Activated naive CD4-positive, alpha-beta T cell treated with anti-CD3 and anti-CD28 coated beads, Interleukin-2, amount 10 ng/mL, durations not matched to agents 7 days and 5 days (primary cell): ENCODE measurements at regions not wholly inside any gene's neighbourhood (a gene's known extent, or its start where the extent isn't known, plus 50 kb on each side); places are given as distances from the start of the nearest gene placed in this dataset.

Experiments used
- CTCF ChIA-PET: fragments of 350-600 bp; sonication (Branson Sonifier 250); formaldehyde crosslinking; loops from one replicate; lab custom pipeline; 2021; ENCODE audit warnings: antibody characterized with exemption; lab: Charles Lee
- DNase-seq: peaks from one replicate; pipeline ENCODE4 v3.0.0-alpha.2; 2020
- H3K27ac Mint-ChIP-seq: one replicate; pipeline ENCODE4 v1.8.0; 2021; ENCODE audit warnings: mild to moderate bottlenecking, moderate library complexity, mixed read lengths
- H3K27me3 Mint-ChIP-seq: one replicate; pipeline ENCODE4 v1.8.0; 2021; ENCODE audit warnings: mild to moderate bottlenecking, mixed read lengths
- H3K36me3 Mint-ChIP-seq: one replicate; pipeline ENCODE4 v1.8.0; 2021; ENCODE audit warnings: mixed read lengths
- H3K4me1 Mint-ChIP-seq: one replicate; pipeline ENCODE4 v1.8.0; 2021; ENCODE audit warnings: mixed read lengths
- H3K4me3 Mint-ChIP-seq: one replicate; pipeline ENCODE4 v1.8.0; 2021; ENCODE audit warnings: mild to moderate bottlenecking, moderate library complexity, mixed read lengths
- H3K9me3 Mint-ChIP-seq: one replicate; pipeline ENCODE4 v1.8.0; 2021; ENCODE audit warnings: mixed read lengths

- H3K9me3 Mint-ChIP-seq = no peaks in the 10 kb centered on the region
- DNase-seq = no peak
- CTCF ChIA-PET = no interaction called here
- no peaks in the 10 kb centered on the region for H3K36me3 Mint-ChIP-seq
- no peaks in the 10 kb centered on the region for H3K4me1 Mint-ChIP-seq
- no peak overlapping the region for H3K4me3 Mint-ChIP-seq
- peaks cover 9% of the 10 kb centered on the region for H3K27me3 Mint-ChIP-seq
- no peak overlapping the region for H3K27ac Mint-ChIP-seq
These were observed 188.4 kb downstream of the ABHD5 start for GRCh38 chr3:43879166-43879565.

GRCh38 chr3:43882976-43883680, 192.4 kb downstream of the ABHD5 start:
- H3K4me1 Mint-ChIP-seq = no peaks in the 10 kb centered on the region
- H3K9me3 Mint-ChIP-seq = no peaks in the 10 kb centered on the region
- H3K27ac Mint-ChIP-seq = no peak overlapping the region
- no peak for DNase-seq
- CTCF ChIA-PET = no interaction called here
- no peak overlapping the region for H3K4me3 Mint-ChIP-seq
- H3K27me3 Mint-ChIP-seq = peaks cover 13% of the 10 kb centered on the region
- no peaks in the 10 kb centered on the region for H3K36me3 Mint-ChIP-seq

- H3K4me1 Mint-ChIP-seq = no peaks in the 10 kb centered on the region
- H3K4me3 Mint-ChIP-seq = no peak overlapping the region
- CTCF ChIA-PET = no interaction called here
- H3K36me3 Mint-ChIP-seq = no peaks in the 10 kb centered on the region
- no peak for DNase-seq
- no peaks in the 10 kb centered on the region for H3K9me3 Mint-ChIP-seq
- H3K27me3 Mint-ChIP-seq = peaks cover 13% of the 10 kb centered on the region
- H3K27ac Mint-ChIP-seq = no peak overlapping the region
These were observed 193.1 kb downstream of the ABHD5 start for GRCh38 chr3:43883729-43884396.

GRCh38 chr3:43884581-43884980, 193.8 kb downstream of the ABHD5 start:
- Mint-ChIP-seq H3K4me1 (no peaks in the 10 kb centered on the region), H3K27ac (no peak overlapping the region), H3K36me3 (no peaks in the 10 kb centered on the region), H3K4me3 (no peak overlapping the region), H3K9me3 (no peaks in the 10 kb centered on the region), H3K27me3 (peaks cover 10% of the 10 kb centered on the region)
- DNase-seq = no peak
- CTCF ChIA-PET = no interaction called here

- H3K36me3 Mint-ChIP-seq = no peaks in the 10 kb centered on the region
- H3K4me3 Mint-ChIP-seq = no peak overlapping the region
- no peak overlapping the region for H3K27ac Mint-ChIP-seq
- no peaks in the 10 kb centered on the region for H3K9me3 Mint-ChIP-seq
- H3K27me3 Mint-ChIP-seq = peaks cover 21% of the 10 kb centered on the region
- CTCF ChIA-PET = no interaction called here
- no peaks in the 10 kb centered on the region for H3K4me1 Mint-ChIP-seq
- no peak for DNase-seq
These were observed 195.3 kb downstream of the ABHD5 start for GRCh38 chr3:43885908-43886618.

- no peaks in the 10 kb centered on the region for H3K36me3 Mint-ChIP-seq
These were observed 201.3 kb downstream of the ABHD5 start for GRCh38 chr3:43892061-43892460.

GRCh38 chr3:43892526-43892925, 201.8 kb downstream of the ABHD5 start:
- no peak overlapping the region for H3K4me3 Mint-ChIP-seq
- H3K27me3 Mint-ChIP-seq = peaks cover 64% of the 10 kb centered on the region
- H3K27ac Mint-ChIP-seq = no peak overlapping the region
- DNase-seq = no peak
- H3K9me3 Mint-ChIP-seq = no peaks in the 10 kb centered on the region
- CTCF ChIA-PET = interaction anchor here (0.6 kb wide), 1 partner anchor 104 kb away, joined by 3 read pairs; no protein-coding TSS in a partner anchor
- H3K4me1 Mint-ChIP-seq = peaks cover 12% of the 10 kb centered on the region
- no peaks in the 10 kb centered on the region for H3K36me3 Mint-ChIP-seq

More at GRCh38 chr3:43892061-43892460, 201.3 kb downstream of the ABHD5 start:
- Mint-ChIP-seq H3K4me3 (no peak overlapping the region), H3K27me3 (peaks cover 65% of the 10 kb centered on the region), H3K4me1 (peaks cover 12% of the 10 kb centered on the region), H3K9me3 (no peaks in the 10 kb centered on the region), H3K27ac (no peak overlapping the region)
- CTCF ChIA-PET = interaction anchor here (0.6 kb wide), 1 partner anchor 105 kb away, joined by 3 read pairs; no protein-coding TSS in a partner anchor
- DNase-seq = no peak

- peaks cover 12% of the 10 kb centered on the region for H3K4me1 Mint-ChIP-seq
- CTCF ChIA-PET = no interaction called here
- no peaks in the 10 kb centered on the region for H3K36me3 Mint-ChIP-seq
- H3K4me3 Mint-ChIP-seq = peak overlapping the region; percentile 65
- no peaks in the 10 kb centered on the region for H3K9me3 Mint-ChIP-seq
- no peak for DNase-seq
- peaks cover 72% of the 10 kb centered on the region for H3K27me3 Mint-ChIP-seq
- H3K27ac Mint-ChIP-seq = no peak overlapping the region
These were observed 203.0 kb downstream of the ABHD5 start for GRCh38 chr3:43893727-43894126.

GRCh38 chr3:43894176-43895049, 203.7 kb downstream of the ABHD5 start:
- H3K27me3 Mint-ChIP-seq = peaks cover 75% of the 10 kb centered on the region
- H3K4me3 Mint-ChIP-seq = peak overlapping the region; percentile 65
- peaks cover 12% of the 10 kb centered on the region for H3K4me1 Mint-ChIP-seq
- CTCF ChIA-PET = interaction anchor here (0.8 kb wide), 1 partner anchor 526 kb away, joined by 3 read pairs; no protein-coding TSS in a partner anchor
- H3K27ac Mint-ChIP-seq = no peak overlapping the region
- H3K9me3 Mint-ChIP-seq = no peaks in the 10 kb centered on the region
- no peaks in the 10 kb centered on the region for H3K36me3 Mint-ChIP-seq
- peak; percentile 43 for DNase-seq

GRCh38 chr3:43895573-43895972, 204.8 kb downstream of the ABHD5 start:
- peaks cover 12% of the 10 kb centered on the region for H3K4me1 Mint-ChIP-seq
- no peak for DNase-seq
- no peak overlapping the region for H3K27ac Mint-ChIP-seq
- H3K9me3 Mint-ChIP-seq = no peaks in the 10 kb centered on the region
- H3K4me3 Mint-ChIP-seq = no peak overlapping the region
- no peaks in the 10 kb centered on the region for H3K36me3 Mint-ChIP-seq
- peaks cover 71% of the 10 kb centered on the region for H3K27me3 Mint-ChIP-seq
- CTCF ChIA-PET = interaction anchor here (0.8 kb wide), 1 partner anchor 525 kb away, joined by 3 read pairs; no protein-coding TSS in a partner anchor

GRCh38 chr3:43902415-43902814, 211.7 kb downstream of the ABHD5 start:
- Mint-ChIP-seq H3K36me3 (no peaks in the 10 kb centered on the region), H3K4me1 (no peaks in the 10 kb centered on the region), H3K27ac (no peak overlapping the region), H3K4me3 (no peak overlapping the region), H3K9me3 (no peaks in the 10 kb centered on the region), H3K27me3 (peaks cover 37% of the 10 kb centered on the region)
- CTCF ChIA-PET = no interaction called here
- DNase-seq = no peak

- Mint-ChIP-seq H3K4me3 (no peak overlapping the region), H3K36me3 (no peaks in the 10 kb centered on the region), H3K27me3 (peaks cover 21% of the 10 kb centered on the region), H3K9me3 (no peaks in the 10 kb centered on the region), H3K27ac (no peak overlapping the region), H3K4me1 (no peaks in the 10 kb centered on the region)
- CTCF ChIA-PET = no interaction called here
- DNase-seq = no peak
These were observed 214.4 kb downstream of the ABHD5 start for GRCh38 chr3:43905157-43905556.

- Mint-ChIP-seq H3K36me3 (no peaks in the 10 kb centered on the region), H3K27me3 (peaks cover 14% of the 10 kb centered on the region), H3K9me3 (no peaks in the 10 kb centered on the region), H3K4me1 (no peaks in the 10 kb centered on the region), H3K27ac (no peak overlapping the region), H3K4me3 (no peak overlapping the region)
- DNase-seq = no peak
- CTCF ChIA-PET = no interaction called here
These were observed 216.2 kb downstream of the ABHD5 start for GRCh38 chr3:43906849-43907507.
